ENCODE measurements at regions not wholly inside any gene's neighbourhood (a gene's known extent, or its start where the extent isn't known, plus 50 kb on each side); places are given as distances from the start of the nearest gene placed in this dataset.

DNA sequence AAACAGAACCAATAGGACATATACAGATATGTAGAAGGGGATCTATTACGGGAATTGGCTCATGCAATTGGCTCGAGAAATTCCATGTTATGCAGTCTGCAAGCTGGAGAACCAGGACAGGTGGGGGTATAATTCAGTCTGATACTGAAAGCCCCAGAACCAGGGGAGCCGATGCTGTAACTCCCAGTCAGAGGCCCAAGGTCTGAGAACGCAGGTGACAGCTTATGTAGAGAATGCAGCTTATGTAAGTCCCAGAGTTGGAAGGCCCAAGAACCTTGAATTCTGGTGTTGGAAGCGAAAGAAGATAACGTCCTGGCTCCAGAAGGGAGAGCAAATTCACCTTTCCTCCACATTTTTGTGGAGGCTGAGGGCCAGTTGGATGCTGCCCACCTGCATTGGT lies 62.7 kb downstream of the CCNL1 start:
- no peak for TF ChIP-seq POLR2A (IDR thresholded peaks at IDR 0.05)
- TF ChIP-seq, protein P1, sequence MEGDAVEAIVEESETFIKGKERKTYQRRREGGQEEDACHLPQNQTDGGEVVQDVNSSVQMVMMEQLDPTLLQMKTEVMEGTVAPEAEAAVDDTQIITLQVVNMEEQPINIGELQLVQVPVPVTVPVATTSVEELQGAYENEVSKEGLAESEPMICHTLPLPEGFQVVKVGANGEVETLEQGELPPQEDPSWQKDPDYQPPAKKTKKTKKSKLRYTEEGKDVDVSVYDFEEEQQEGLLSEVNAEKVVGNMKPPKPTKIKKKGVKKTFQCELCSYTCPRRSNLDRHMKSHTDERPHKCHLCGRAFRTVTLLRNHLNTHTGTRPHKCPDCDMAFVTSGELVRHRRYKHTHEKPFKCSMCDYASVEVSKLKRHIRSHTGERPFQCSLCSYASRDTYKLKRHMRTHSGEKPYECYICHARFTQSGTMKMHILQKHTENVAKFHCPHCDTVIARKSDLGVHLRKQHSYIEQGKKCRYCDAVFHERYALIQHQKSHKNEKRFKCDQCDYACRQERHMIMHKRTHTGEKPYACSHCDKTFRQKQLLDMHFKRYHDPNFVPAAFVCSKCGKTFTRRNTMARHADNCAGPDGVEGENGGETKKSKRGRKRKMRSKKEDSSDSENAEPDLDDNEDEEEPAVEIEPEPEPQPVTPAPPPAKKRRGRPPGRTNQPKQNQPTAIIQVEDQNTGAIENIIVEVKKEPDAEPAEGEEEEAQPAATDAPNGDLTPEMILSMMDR (IDR thresholded peaks at IDR 0.05 in 4 of 5, conservative IDR thresholded peaks at IDR 0.05 in 1 of 5) = no peak
- intact Hi-C loops (cut with DNase I; ENCODE audit: low total_unique reads) = no loop called here
- Histone ChIP-seq H3K4me3 (no peak overlapping the region), H3K36me3 (no peaks in the 10 kb centered on the region), H3K4me1 (peaks cover 5 to 27% of the 10 kb centered on the region in 2 donors), H3K27ac (no peak overlapping the region), H3K27me3 (no peaks in the 10 kb centered on the region), H3K9me3 (no peaks in the 10 kb centered on the region)
- in situ Hi-C loops (cut with MboI; ENCODE audit: low sequenced_read_pairs in 4 of 4) = loop anchor here in 2 of 4 donors (25.0 kb wide), 2 partner anchors 410 to 935 kb away; no protein-coding TSS in a partner anchor
- no peak for DNase-seq
- no peak for ATAC-seq

DNA sequence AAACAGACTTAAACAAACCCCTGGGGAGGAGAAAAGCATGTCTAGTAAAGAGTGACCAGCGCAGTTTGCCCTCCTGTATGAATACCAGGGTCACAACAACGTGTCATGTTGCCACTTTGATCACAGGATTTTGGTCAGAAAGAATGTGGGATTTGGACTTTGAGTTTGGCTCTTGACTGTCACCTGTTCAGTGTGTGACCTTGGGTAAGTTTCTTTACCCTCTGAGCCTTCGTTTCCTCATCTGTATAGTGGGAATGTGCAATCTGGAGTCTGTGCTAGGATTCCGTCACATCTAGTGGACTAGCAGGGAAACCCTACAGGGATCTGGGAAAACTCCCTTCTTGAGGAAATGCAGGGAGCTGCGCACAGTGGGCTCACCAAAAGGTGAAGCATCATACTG lies 63.6 kb downstream of the CCNL1 start:
- in situ Hi-C loops (cut with MboI; ENCODE audit: low sequenced_read_pairs in 4 of 4) = loop anchor here in 2 of 4 donors (25.0 kb wide), 2 partner anchors 409 to 934 kb away; no protein-coding TSS in a partner anchor
- H3K27ac ChIP-seq = no peak overlapping the region
- TF ChIP-seq, protein P1 (IDR thresholded peaks at IDR 0.05 in 4 of 5, conservative IDR thresholded peaks at IDR 0.05 in 1 of 5) = no peak
- TF ChIP-seq POLR2A (IDR thresholded peaks at IDR 0.05) = no peak
- intact Hi-C loops (cut with DNase I; ENCODE audit: low total_unique reads) = no loop called here
- H3K4me1 ChIP-seq = peaks cover 5 to 27% of the 10 kb centered on the region in 2 donors
- ATAC-seq (no peak), DNase-seq (no peak)
- H3K4me3 ChIP-seq = no peak overlapping the region
- H3K36me3 ChIP-seq = no peaks in the 10 kb centered on the region
- no peaks in the 10 kb centered on the region for H3K27me3 ChIP-seq
- H3K9me3 ChIP-seq = no peaks in the 10 kb centered on the region

All from gastrocnemius medialis (tissue), 4 donors.